T-helper 1 cell treated with Interleukin-12 subunit alpha and Interleukin-12 subunit beta and Interleukin-4 antibody, amounts not matched to agents 30 ng/mL and 1 ng/mL, for 36 hours (primary cell): ENCODE measurements at regions not wholly inside any gene's neighbourhood (a gene's known extent, or its start where the extent isn't known, plus 50 kb on each side); places are given as distances from the start of the nearest gene placed in this dataset.

ENCODE experiments used
- intact Hi-C: fragments of 100-400 bp; cut with micrococcal nuclease; formaldehyde crosslinking; loops from one replicate; pipeline ENCODE4 v1.15.1; 2024

GRCh38 chr11:37557990-37558389, 960.0 kb upstream of the RAG2 start:
- intact Hi-C loops = no loop called here

DNA sequence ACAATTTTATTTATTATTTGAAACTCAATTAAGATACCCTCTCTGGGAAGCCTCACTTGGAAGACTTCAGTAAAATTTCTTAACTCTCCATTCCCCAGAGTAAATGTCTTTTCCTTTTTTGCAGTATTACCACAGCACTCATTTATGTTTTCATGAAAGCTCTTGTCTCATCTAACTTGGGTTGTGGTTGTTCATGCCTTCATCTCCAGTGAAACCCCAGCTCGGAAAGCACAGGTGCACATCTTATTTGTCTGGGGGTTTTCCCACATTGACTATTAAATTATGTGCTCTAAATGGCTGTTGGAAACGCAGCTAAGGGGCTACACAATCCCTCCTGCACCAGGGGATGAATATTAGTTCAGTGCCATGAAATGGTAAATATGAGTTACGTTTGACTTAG, 954.2 kb upstream of the RAG2 start:
- intact Hi-C loops = no loop called here

DNA sequence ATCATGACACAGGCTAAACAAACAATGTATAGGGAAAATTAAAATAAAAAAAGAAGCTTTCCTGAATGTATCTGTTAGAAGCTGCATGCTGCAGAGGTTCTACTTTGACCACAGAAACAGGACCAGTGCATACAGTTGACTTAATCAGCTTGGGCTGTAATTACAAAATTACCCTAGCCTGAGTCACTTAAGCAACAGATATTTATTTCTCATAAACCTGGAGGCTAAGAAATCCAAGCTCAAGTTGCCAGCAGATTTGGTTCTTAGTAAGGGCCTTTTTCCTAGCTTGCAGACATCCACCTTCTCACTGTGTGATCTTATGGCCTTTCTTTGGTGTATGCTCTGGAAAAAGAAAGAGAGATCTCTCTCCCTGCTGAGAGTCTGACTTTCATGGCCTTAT, 946.5 kb upstream of the RAG2 start:
- intact Hi-C loops = no loop called here

- intact Hi-C loops = no loop called here
Observed at GRCh38 chr11:37533830-37534229, 935.8 kb upstream of the RAG2 start.

DNA sequence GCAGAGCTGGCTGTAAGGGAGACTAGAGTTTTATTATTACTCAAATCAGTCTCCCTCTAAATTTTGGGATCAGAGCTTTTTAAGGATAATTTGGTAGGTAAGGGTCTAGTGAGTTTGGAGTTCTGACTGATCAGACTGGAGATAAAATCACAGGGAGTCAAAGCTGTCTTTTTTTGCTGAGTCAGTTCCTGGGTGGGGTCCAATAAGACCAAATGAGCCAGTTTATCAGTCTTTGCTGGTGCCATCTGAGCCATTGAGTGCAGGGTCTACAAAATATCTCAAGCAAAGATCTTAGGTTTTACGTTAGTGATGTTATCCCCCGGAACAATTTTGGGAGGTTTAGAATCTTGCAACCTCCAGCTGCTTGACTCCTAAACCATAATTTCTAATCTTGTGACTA, 935.1 kb upstream of the RAG2 start:
- intact Hi-C loops = no loop called here

DNA sequence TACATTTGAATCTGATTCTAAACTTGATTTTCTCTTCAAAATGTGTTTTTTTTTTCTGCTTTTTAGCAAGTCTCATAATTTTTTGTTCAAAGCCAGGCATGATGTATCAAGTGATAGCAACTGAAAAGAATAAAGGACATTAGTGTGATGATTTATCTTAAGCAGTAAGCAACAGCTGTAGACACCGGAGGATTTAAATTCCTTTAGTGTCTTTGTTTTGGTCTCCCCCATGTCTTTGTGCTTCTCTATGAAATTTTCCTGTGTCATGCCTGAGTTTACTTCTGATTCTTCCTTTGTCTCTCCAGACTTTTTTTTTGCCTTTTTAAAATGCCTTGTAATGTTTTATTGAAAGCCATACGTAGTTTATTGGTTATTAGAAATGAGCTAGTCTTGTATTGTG, 934.2 kb upstream of the RAG2 start:
- intact Hi-C loops = no loop called here

DNA sequence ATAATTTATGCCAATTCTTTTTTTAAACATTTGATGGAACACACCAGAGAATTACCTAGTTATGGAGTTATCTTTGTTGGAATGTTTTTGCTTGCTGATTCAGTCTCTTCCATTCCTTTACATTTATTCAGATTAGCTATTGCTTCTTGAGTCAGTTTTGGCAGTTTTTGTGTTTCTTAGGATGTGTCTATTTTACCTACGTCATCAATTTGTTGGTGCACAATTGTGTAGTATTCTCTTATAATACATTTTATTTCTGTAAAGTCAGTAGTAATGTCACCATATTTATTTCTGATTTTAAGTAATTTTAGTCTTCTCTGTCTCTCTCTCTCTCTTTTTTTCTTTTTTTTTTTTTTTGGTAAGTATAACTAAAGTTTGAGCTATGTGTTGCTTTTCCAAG, 929.5 kb upstream of the RAG2 start:
- intact Hi-C loops = no loop called here

- intact Hi-C loops = no loop called here
Observed at GRCh38 chr11:37525336-37525735, 927.3 kb upstream of the RAG2 start.

- intact Hi-C loops = no loop called here
Observed at GRCh38 chr11:37519781-37520180, 921.7 kb upstream of the RAG2 start.

DNA sequence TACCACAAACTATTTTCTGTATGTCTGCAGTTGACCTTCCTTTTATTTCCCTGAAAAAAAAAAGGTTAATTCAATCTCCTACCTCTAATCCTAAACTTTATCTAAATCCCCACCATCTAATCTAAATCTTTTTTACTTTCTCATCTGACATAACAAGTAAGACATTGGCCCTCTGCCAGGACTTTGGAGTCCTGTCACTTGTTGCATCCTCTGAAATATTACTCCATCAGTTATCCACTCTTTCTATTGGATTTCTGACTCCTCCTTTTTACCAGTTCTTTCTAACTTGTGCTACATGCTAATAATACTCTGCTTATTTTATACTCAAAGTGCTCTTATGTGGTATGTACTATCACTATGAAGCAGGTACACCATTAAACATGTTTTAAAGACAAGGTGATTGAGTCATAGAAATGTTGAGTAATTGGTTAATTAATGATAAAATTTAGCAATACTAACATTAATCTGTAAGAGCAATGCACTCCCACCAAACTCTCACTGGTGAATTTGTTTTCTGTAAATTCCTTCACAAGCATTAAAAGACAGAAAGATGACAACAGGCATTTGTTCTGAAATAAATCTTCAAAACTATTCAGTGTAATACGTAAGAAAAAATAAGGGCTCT, 914.2 kb upstream of the RAG2 start:
- intact Hi-C loops = no loop called here

GRCh38 chr11:37511425-37511933, 913.4 kb upstream of the RAG2 start:
- intact Hi-C loops = no loop called here

DNA sequence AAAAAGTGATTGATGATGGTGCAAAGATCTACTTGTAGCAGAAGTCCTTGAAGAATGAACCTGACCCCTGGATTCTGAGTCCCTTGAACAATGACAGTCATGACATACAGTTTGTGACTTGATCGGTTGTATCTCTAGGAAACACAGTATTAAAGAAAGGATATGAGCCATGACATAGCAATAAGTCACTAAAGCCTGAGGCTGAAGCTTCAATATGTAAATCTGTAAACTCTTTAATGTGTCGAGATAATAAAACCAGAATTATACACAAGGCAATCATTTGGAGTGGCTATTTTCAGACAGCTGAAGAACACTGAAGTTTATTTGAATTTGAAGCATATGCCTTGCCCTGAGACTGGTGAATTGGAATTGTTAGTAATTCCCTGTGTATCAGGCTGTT, 911.5 kb upstream of the RAG2 start:
- intact Hi-C loops = no loop called here

- intact Hi-C loops = no loop called here
Observed at GRCh38 chr11:37506531-37506930, 908.5 kb upstream of the RAG2 start.

DNA sequence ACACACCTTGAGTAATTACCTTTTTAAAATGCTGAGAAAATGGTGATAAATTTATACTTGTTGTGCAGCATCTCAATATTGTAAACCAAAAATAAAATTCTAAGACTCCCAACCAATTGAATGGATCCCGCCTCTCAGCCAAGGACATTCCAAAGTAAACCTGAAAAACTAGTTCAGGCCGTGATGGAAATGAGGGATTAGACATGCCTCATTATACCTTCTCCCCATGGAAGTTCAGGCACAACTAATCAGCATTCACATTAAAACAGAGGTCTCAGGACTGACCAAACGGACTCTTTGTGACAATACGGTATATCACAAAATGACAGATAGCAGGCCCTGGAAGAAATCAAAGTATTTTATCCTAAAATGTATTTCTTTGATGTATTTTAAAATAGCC, 907.4 kb upstream of the RAG2 start:
- intact Hi-C loops = no loop called here

GRCh38 chr11:37504921-37505320, 906.9 kb upstream of the RAG2 start:
- intact Hi-C loops = no loop called here

- intact Hi-C loops = no loop called here
Observed at GRCh38 chr11:37504060-37504611, 906.1 kb upstream of the RAG2 start.

DNA sequence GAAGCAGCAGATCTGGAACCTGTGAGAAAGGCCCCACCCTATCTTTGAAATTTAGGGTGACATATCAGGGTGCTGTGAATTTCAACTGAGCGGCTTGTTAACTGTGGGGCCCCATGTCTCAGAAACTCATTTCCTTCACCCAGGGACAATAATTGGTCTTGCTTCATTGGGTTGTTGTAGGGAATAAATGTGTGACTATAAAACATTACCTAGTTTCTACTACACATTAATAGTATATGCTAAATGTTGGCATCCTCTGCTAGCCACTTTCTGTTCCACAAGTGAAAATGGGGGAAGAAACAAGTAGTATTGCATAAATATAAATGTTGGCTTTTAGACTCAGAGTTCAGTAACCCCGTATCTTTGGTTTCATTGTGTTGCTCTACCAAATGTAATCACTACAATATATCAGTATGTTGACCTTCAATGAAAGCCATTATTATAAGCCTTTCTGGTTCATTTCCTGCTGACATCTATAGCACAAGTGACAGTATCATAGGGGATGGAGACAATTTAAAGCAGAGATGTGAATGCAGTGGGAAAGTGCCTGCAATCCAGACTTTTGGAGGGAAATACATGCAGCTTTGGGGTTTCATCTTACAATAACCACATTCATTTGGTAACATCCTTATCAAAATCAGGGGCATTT, 905.5 kb upstream of the RAG2 start:
- intact Hi-C loops = no loop called here

GRCh38 chr11:37502202-37502601, 904.2 kb upstream of the RAG2 start:
- intact Hi-C loops = no loop called here

GRCh38 chr11:37500425-37500824, 902.4 kb upstream of the RAG2 start:
- intact Hi-C loops = no loop called here

- intact Hi-C loops = no loop called here
Observed at GRCh38 chr11:37497326-37497725, 899.3 kb upstream of the RAG2 start.

DNA sequence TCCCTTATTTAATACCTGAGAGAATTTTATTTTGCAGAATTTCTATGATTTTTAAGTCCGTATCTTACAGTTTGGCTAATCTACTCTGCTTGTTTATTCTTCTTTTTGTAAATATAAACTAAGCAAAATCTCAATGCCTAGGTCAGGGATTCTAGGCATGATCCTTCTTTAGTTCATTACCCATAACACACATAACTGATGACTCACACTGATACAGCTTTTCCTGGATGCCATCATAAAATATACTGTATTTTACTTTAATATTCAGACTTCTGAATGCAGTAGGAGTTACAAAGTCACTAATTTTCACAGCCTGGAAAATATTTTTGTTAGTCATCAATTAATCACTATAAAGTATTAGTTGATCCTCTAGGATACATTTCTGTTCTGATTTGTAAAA, 898.2 kb upstream of the RAG2 start:
- intact Hi-C loops = no loop called here

GRCh38 chr11:37484298-37484697, 886.3 kb upstream of the RAG2 start:
- intact Hi-C loops = no loop called here

DNA sequence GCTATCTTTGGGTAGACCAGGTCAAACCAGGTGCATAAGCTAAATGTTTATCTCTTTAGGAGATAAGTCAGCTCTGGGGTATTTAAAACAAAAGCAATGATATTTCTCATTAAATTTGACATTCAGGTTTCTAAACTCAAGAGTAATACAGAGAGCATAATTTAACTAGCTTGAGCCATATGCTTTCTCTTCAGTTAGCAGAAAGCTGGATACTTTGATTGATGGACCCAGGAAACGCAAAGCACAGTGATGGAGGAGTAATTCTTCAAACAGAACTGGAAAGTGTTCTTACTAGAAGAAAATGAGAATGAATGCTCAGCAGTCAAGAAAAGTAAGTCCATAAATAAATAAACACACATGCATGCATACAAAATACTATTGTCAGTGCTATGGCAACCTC, 885.7 kb upstream of the RAG2 start:
- intact Hi-C loops = no loop called here
